GM18870 (cell line): ENCODE measurements at regions not wholly inside any gene's neighbourhood (a gene's known extent, or its start where the extent isn't known, plus 50 kb on each side); places are given as distances from the start of the nearest gene placed in this dataset.
A peak's percentile ranks its signal among the peaks of the same experiment; 100 is the strongest.

Source experiments
- ATAC-seq: cut with Tn5 transposase; IDR thresholded peaks from one replicate; pipeline ENCODE4 v1.9.1; 2021; ENCODE audit warnings: moderate library complexity; ENCODE audit not compliant: unreplicated experiment

- no peak for ATAC-seq
Observed at GRCh38 chrX:22392133-22392948, 119.6 kb downstream of the CBLL2 start.

DNA sequence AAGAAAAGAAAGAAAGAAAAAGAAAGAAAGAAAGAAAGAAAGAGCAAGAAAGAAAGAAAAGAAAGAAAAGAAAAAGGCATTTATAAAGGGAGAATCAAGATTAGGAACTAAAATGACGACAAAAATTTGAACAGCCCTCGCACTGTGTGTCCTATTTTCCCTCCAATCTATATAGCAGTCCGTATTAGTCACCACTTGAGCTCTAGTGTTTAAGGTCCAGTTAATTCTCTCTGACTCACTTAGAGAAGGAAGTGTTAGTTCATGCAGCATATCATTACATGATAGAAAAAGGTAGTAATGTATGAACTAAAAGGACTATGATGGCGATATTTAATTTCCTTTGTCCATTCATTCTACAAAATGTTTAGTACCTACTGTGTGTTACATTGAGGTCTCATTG lies 122.7 kb downstream of the CBLL2 start:
- ATAC-seq, result no peak

GRCh38 chrX:22396408-22396807 lies 123.7 kb downstream of the CBLL2 start:
- ATAC-seq, result no peak

DNA sequence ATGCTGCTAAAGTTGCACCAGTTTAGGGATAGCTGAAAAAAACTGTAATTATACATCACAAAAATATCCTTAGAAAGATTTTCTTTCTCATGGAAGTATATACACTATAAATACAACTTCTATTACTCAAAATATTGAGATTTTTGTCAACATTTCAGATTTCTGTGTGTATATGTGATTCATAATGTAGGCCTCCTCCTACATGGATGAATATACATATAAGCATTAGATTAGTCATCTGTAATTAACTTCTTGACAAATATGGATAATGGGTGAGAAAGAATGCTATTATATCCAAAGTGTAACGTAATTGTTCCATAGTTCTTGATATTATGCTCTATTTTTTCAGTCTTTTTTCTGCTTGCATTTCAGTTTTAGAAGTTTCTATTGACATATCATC lies 124.9 kb downstream of the CBLL2 start:
- ATAC-seq, result no peak

DNA sequence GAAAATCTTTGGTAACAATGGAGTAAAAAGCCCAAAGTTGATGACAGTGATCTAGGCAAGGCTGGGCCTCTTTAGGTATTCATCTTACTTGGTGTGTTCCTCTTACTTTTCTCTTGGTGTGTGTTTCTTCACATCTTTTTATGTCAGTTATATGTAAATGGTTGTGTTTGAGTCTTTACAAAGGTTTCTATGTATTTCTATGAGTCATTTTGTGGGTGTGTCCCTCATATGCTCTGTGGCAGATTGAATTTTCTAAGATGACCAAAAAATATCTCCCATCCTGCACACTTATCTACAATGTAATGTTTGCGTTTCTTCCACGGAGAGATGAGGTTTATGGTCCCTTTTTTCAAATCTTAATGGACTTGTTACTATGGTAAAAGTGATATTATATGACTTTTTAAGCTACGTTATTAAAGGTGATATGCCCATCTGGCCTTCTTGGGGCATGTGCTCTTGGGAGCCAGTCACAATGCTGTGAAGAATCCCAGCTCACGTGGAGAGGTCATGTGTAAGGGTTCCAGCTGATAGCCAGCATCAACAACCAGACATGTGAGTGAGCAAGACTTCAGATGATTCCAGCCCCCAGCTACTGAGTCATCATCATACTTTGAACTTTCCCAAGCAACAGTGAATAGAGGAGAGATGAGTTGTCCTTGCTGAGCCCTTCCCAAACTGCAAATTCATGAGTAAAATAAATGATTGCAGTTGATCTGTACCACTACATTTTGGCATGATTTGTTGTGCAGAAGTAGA lies 126.9 kb downstream of the CBLL2 start:
- ATAC-seq, result no peak

DNA sequence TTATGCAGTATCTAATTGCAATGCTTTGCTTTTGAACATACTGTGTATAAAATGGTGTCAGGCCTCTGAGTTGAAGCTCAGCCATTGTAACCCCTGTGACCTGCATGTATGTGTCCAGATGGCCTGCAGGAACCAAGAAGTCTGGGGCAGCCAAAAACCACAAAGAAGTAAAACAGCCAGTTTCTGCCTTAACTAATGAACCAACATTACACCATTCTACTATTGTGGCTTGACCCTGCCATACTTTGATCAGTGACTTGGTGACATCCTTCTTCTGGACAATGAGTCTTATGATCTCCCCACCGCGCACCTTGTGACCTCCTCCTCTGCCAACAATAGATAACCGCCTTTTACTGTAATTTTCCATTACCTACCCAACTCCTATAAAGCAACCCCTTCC lies 131.6 kb downstream of the CBLL2 start:
- ATAC-seq, result no peak

DNA sequence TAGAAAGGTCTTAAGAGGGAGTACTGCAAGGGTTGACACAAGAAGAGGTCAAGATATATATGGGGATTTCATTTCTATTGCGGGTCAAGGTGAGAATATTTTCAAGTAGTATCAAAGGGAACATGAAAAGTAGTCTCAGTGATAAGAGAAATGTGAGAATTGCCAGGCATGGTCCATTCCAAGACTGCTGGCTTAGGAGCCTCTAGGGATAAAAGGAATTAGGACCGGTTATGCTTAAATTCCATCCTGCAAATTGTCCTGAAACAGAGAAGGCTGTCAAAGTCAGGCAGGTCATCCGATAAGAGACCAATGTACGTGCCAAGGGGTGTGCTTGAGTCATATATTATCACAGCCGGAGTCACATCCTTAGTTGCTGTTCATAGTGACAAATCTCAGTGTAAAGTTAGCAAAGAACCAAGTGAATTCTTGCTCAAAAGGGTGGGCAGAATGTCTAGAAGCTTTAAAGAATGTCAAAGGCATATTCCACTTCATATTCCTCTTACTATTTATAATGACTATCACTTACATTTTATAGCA lies 133.6 kb downstream of the CBLL2 start:
- no peak for ATAC-seq

DNA sequence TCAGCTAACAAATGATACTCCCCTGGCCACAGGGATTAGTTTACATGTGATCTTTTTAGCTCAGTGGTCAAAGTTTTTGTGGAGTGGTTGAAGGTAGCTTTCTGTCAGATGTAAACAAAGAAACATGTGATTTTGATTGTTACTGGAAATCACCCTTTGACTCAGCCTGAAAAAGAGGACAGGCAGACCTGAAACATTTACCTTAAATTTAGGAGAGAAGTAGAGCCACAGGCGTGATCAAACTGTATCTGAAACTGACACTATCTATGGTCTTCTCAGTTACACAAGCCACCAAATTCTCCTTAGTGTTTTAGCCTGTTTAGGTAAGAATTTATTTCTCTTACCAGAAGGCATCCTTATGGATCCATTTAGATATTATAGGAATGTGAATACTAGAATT lies 136.7 kb downstream of the CBLL2 start:
- no peak for ATAC-seq

DNA sequence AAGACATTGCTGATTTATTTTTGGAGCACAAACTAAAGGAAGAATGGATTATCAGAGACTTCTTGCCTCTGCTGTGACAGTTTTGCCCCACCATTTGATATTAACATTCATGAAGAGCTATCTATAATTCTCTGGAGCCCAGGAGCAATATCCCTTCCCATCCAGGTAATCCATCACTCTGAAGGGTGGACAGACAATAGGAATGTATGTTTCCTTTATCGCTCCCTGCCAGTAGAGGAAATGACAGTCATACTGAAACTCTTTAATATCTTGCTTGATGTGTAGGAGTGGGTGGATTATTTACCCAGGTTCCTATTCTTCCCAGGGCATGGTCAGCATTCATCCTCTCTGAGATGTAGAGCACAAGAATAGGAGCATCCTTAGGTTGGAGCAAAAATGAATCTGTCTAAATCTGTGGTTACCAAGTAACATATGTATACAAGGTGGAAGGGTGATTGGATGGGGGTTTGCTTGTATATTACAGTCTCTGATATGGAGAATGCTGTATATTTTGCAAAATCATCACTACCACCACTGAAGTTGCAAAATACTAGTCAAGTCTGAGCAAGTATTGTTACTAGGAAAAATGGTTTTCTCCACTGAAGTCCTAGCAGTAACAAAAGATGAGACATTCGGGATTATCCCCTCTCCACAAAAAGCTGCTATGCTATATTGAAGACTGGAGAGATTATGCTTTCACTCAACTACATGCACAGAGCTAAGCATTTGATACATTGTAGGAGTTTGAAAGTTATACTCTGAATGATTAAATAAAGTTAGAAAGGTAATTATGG lies 151.6 kb downstream of the CBLL2 start:
- ATAC-seq, result no peak

GRCh38 chrX:22424919-22425318 lies 152.2 kb downstream of the CBLL2 start:
- no peak for ATAC-seq

- no peak for ATAC-seq
Observed at GRCh38 chrX:22429704-22430103, 157.0 kb downstream of the CBLL2 start.

DNA sequence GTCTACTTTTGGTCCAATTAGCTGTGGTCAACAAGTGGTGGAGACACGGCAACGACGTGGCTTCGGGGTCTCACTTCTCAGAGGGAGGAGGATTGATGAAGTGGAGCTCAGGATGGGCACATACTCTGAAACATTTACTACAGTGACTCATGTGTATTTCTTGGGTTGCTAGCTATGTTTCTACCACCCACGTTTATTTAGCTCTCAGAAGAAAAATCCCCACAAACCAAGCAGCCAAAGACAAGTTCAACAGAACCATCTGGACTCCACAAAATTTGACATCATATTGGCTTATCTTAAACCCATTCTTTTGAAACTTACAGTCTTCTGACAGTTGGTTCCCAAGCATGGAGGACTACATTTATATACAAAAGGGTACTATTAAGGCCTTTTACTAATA lies 158.0 kb downstream of the CBLL2 start:
- ATAC-seq, result no peak

DNA sequence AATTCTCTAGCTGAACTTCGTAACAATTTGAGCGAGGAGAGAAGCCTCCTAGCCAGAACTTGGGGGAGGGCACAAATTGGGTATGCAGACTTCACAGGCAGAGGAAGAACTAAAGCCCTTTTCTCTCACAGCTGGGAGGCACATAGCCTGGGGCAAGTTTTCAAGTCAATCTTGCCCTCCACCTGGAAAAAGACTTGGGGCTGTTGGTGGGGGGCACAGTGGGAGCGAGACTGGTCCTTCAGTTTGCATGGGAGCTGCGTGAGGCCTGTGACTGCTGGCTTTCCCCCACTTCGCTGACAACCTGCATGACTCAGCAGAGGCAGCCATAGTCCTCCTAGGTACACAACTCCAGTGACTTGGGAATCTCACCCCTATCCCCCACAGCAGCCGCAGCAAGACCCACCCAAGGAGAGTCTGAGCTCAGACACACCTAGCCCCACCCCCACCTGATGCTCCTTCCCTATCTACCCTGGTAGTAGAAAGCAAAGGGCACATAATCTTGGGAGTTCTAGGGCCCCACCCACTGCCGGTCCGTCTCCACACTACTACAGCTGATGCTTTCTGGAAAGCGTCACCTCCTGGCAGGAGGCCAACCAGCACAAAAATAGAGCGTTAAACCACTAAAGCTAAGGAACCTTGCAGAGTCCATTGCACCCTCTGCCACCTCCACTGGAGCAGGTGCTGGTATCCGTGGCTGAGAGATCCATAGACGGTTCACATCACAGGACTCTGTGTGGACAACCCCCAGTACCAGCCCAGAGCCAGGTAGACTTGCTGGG lies 160.8 kb downstream of the CBLL2 start:
- no peak for ATAC-seq

DNA sequence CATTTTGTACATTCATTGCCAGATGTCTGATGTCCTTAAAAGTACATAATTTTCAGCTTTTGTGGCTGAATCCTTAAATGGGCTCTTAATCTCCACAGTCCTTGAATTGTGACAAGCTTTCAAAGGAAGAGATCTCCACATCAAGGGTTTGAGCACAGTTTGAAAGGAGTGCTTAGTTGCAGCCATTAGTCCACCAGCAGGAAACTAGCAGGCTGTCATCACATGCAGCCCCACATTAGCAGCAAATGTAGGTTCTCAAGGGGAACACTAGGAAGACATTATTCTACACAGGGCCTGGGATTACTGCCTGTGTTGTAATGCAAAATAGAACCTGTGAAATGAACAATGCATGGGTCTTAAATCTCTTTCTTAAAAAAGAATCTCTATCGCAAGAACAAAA lies 173.2 kb downstream of the CBLL2 start:
- no peak for ATAC-seq

GRCh38 chrX:22462959-22463358 lies 190.2 kb downstream of the CBLL2 start:
- no peak for ATAC-seq

- ATAC-seq, result no peak
Observed at GRCh38 chrX:22467571-22467970, 194.9 kb downstream of the CBLL2 start.

GRCh38 chrX:22481436-22481835 lies 208.7 kb downstream of the CBLL2 start:
- ATAC-seq, result no peak

DNA sequence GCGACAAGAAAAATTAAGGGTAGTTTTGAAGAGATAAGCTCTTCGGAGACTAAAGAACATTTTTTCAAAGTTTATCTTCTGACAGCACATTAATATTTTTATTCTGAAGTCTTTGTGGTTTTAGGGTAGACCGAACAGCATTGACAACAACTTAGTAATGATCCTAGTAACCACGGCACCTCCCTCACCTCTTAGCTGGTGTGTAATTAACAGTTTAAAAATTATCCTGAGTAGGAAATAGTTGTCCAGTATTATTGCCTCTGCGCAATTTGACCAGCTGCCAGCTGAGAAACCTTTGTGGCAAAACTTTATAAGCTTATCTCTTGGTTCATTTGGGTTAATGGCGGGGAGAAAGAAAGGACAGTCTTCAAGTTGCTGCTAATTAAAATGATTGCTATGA lies 213.6 kb downstream of the CBLL2 start:
- no peak for ATAC-seq

DNA sequence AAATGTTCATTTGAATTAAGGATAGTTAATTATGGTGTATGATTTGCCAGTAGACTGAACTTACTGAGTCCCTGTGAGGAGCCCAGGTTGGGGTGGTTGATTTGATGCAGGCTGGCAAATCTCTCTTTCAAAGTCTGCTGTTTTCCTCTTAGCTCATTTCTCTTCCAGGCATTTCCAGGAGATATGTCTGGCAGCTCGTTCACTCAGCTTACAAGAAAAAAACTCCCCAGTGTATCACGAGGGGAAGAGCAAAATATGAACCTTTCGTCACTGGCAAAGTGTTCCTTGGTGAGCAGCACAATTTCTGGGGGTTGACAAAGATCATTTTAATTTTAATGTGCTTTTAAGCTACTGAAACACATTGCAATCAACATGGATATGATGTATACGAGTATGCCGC lies 244.2 kb downstream of the CBLL2 start:
- no peak for ATAC-seq

- peak; percentile 44 for ATAC-seq
Observed at GRCh38 chrX:22520128-22520828, 247.6 kb downstream of the CBLL2 start.
